VCaP (cell line): ENCODE measurements at regions not wholly inside any gene's neighbourhood (a gene's known extent, or its start where the extent isn't known, plus 50 kb on each side); places are given as distances from the start of the nearest gene placed in this dataset.

Source experiments
- H3K27ac ChIP-seq: fragments of 450-650 bp; 2 replicates; pipeline ENCODE4 v1.5.1; 2017
- CTCF ChIP-seq: fragments of 450-650 bp; conservative IDR thresholded peaks from 2 replicates; pipeline ENCODE4 v1.5.1; 2017; ENCODE audit warnings: mild to moderate bottlenecking, moderate library complexity

- no peak for TF ChIP-seq CTCF
- no peak overlapping the region for H3K27ac ChIP-seq
These were observed 291.0 kb downstream of the IRF8 start for GRCh38 chr16:86189934-86190333.

GRCh38 chr16:86191663-86192062, 292.7 kb downstream of the IRF8 start:
- TF ChIP-seq CTCF, result no peak
- no peak overlapping the region for H3K27ac ChIP-seq

GRCh38 chr16:86193528-86194193, 294.7 kb downstream of the IRF8 start:
- H3K27ac ChIP-seq, result no peak overlapping the region
- no peak for TF ChIP-seq CTCF

GRCh38 chr16:86195863-86196630, 297.1 kb downstream of the IRF8 start:
- H3K27ac ChIP-seq, result no peak overlapping the region

GRCh38 chr16:86196687-86197391, 297.9 kb downstream of the IRF8 start:
- no peak overlapping the region for H3K27ac ChIP-seq
- TF ChIP-seq CTCF, result no peak

More at GRCh38 chr16:86195863-86196630, 297.1 kb downstream of the IRF8 start:
- no peak for TF ChIP-seq CTCF

GRCh38 chr16:86198206-86199118, 299.5 kb downstream of the IRF8 start:
- TF ChIP-seq CTCF, result no peak
- H3K27ac ChIP-seq, result no peak overlapping the region
